Nephron progenitor cell (in vitro differentiated cells): ENCODE measurements at regions not wholly inside any gene's neighbourhood (a gene's known extent, or its start where the extent isn't known, plus 50 kb on each side); places are given as distances from the start of the nearest gene placed in this dataset.
A peak's percentile ranks its signal among the peaks of the same experiment; 100 is the strongest.

Source experiments
- DNase-seq: peaks from one replicate; pipeline ENCODE4 v3.0.0; 2021
- H3K27ac Mint-ChIP-seq: 2 replicates; pipeline ENCODE4 v1.8.0; 2021; ENCODE audit warnings: mild to moderate bottlenecking, moderate library complexity, mixed read lengths
- H3K27me3 Mint-ChIP-seq: 2 replicates; pipeline ENCODE4 v1.8.0; 2021; ENCODE audit warnings: mild to moderate bottlenecking, low read depth, mixed read lengths; ENCODE audit not compliant: poor library complexity
- H3K36me3 Mint-ChIP-seq: 2 replicates; pipeline ENCODE4 v1.8.0; 2021; ENCODE audit warnings: low read depth, mixed read lengths
- H3K4me1 Mint-ChIP-seq: 2 replicates; pipeline ENCODE4 v1.8.0; 2021; ENCODE audit warnings: mixed read lengths
- H3K4me3 Mint-ChIP-seq: 2 replicates; pipeline ENCODE4 v1.8.0; 2021; ENCODE audit warnings: mild to moderate bottlenecking, moderate library complexity, mixed read lengths
- H3K9me3 Mint-ChIP-seq: 2 replicates; pipeline ENCODE4 v1.8.0; 2021; ENCODE audit warnings: mild to moderate bottlenecking, moderate library complexity, mixed read lengths
- CTCF ChIP-seq: fragments of 200-600 bp; sonication (generic); IDR thresholded peaks from 2 replicates; pipeline ENCODE4 v1.5.0; 2021; ENCODE audit warnings: antibody characterized with exemption

GRCh38 chr10:3524086-3524960 is 260.7 kb downstream of the KLF6 start:
- Mint-ChIP-seq H3K4me3 (no peak overlapping the region), H3K27me3 (no peaks in the 10 kb centered on the region), H3K27ac (peak overlapping the region; percentile 8), H3K9me3 (peaks cover 21% of the 10 kb centered on the region), H3K4me1 (peaks cover 43% of the 10 kb centered on the region), H3K36me3 (peaks cover 4% of the 10 kb centered on the region)
- DNase-seq = no peak
- TF ChIP-seq CTCF = no peak

- Mint-ChIP-seq H3K4me3 (no peak overlapping the region), H3K27me3 (no peaks in the 10 kb centered on the region), H3K36me3 (peaks cover 9% of the 10 kb centered on the region), H3K4me1 (peaks cover 37% of the 10 kb centered on the region), H3K9me3 (peaks cover 26% of the 10 kb centered on the region), H3K27ac (no peak overlapping the region)
- DNase-seq = no peak
- no peak for TF ChIP-seq CTCF
These were observed 261.5 kb downstream of the KLF6 start for GRCh38 chr10:3523309-3524050.

GRCh38 chr10:3516923-3517255 is 268.1 kb downstream of the KLF6 start:
- peaks cover 2% of the 10 kb centered on the region for H3K27me3 Mint-ChIP-seq
- no peak for TF ChIP-seq CTCF
- no peak for DNase-seq
- H3K36me3 Mint-ChIP-seq = peaks cover 28% of the 10 kb centered on the region
- H3K4me1 Mint-ChIP-seq = peaks cover 18% of the 10 kb centered on the region
- H3K27ac Mint-ChIP-seq = no peak overlapping the region
- no peak overlapping the region for H3K4me3 Mint-ChIP-seq
- H3K9me3 Mint-ChIP-seq = peaks cover 59% of the 10 kb centered on the region

- Mint-ChIP-seq H3K4me1 (peaks cover 18% of the 10 kb centered on the region), H3K27me3 (peaks cover 2% of the 10 kb centered on the region)
These were observed 268.6 kb downstream of the KLF6 start for GRCh38 chr10:3516234-3516922.

GRCh38 chr10:3514691-3515090 is 270.3 kb downstream of the KLF6 start:
- Mint-ChIP-seq H3K27ac (no peak overlapping the region), H3K9me3 (peaks cover 58% of the 10 kb centered on the region)

More at GRCh38 chr10:3516234-3516922, 268.6 kb downstream of the KLF6 start:
- TF ChIP-seq CTCF = no peak
- H3K4me3 Mint-ChIP-seq = no peak overlapping the region
- peaks cover 60% of the 10 kb centered on the region for H3K9me3 Mint-ChIP-seq
- H3K27ac Mint-ChIP-seq = peak overlapping the region; percentile 41
- DNase-seq = peak; percentile 35
- peaks cover 28% of the 10 kb centered on the region for H3K36me3 Mint-ChIP-seq

More at GRCh38 chr10:3514691-3515090, 270.3 kb downstream of the KLF6 start:
- DNase-seq = no peak
- peaks cover 9% of the 10 kb centered on the region for H3K27me3 Mint-ChIP-seq
- peaks cover 23% of the 10 kb centered on the region for H3K4me1 Mint-ChIP-seq
- H3K4me3 Mint-ChIP-seq = no peak overlapping the region
- no peak for TF ChIP-seq CTCF
- peaks cover 28% of the 10 kb centered on the region for H3K36me3 Mint-ChIP-seq
